Parathyroid adenoma (tissue), 2 donors: ENCODE measurements at regions not wholly inside any gene's neighbourhood (a gene's known extent, or its start where the extent isn't known, plus 50 kb on each side); places are given as distances from the start of the nearest gene placed in this dataset.

ENCODE experiments used
- H2AFZ ChIP-seq: fragments of 300-600 bp; sonication (generic); one replicate; pipeline ENCODE4 v1.7.0; 2017; ENCODE audit warnings: antibody characterized with exemption, mild to moderate bottlenecking
- H3K27ac ChIP-seq: fragments of 300-600 bp; sonication (generic); one replicate; pipeline ENCODE4 v1.7.0; 2017
- H3K27me3 ChIP-seq: fragments of 300-600 bp; sonication (generic); one replicate; pipeline ENCODE4 v1.7.0; 2017; ENCODE audit warnings: low read length; ENCODE audit not compliant: control insufficient read depth, insufficient read depth
- H3K36me3 ChIP-seq: fragments of 300-600 bp; sonication (generic); one replicate; pipeline ENCODE4 v1.7.0; 2017; ENCODE audit warnings: low read length; ENCODE audit not compliant: control insufficient read depth, insufficient read depth
- H3K4me1 ChIP-seq: fragments of 300-600 bp; sonication (generic); one replicate; pipeline ENCODE4 v1.7.0; 2017; ENCODE audit warnings: control low read depth
- H3K4me2 ChIP-seq: fragments of 300-600 bp; sonication (generic); one replicate; pipeline ENCODE4 v1.7.0; 2017; ENCODE audit warnings: low read length
- H3K4me3 ChIP-seq: fragments of 300-600 bp; sonication (generic); one replicate; pipeline ENCODE4 v1.7.0; 2017; ENCODE audit warnings: low read depth, low read length
- H3K79me2 ChIP-seq: fragments of 300-600 bp; sonication (generic); one replicate; pipeline ENCODE4 v1.7.0; 2017; ENCODE audit warnings: control low read depth
- H3K9ac ChIP-seq: fragments of 300-600 bp; sonication (generic); one replicate; pipeline ENCODE4 v1.7.0; 2017; ENCODE audit warnings: mild to moderate bottlenecking
- H3K9me3 ChIP-seq: fragments of 300-600 bp; sonication (generic); one replicate; pipeline ENCODE4 v1.7.0; 2017; ENCODE audit warnings: low read length; ENCODE audit not compliant: control insufficient read depth
- TF ChIP-seq, protein P1 (sequence below): fragments of 300-600 bp; sonication (generic); IDR thresholded peaks from one replicate; pipeline ENCODE4 v1.7.0; 2017; ENCODE audit warnings: antibody characterized with exemption, mild to moderate bottlenecking
- donor health status: primary hyperparathyroidism.

- no peaks in the 10 kb centered on the region for H3K4me1 ChIP-seq
Measured at GRCh38 chr13:106163426-106163825, 372.0 kb downstream of the EFNB2 start.

DNA sequence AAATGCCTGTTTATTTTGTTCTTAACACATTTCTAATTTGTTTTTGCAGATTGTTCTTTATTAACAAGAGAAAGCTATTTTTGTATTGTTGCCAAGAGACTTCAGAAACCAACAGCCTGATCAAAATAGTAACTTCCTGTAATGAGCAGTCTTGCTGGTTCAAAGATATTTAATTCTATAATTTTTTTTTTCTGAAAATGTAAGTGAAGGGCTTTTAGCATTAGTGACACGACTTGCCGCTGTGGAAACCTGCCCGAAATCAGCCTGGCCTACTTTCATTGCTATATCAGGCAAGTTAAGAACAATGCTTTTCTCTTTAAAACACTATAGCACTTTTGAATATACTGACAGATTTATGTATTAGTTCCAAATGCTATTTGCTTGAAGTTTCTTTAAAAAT, 374.3 kb downstream of the EFNB2 start:
- no peak overlapping the region for H3K9ac ChIP-seq
- H2AFZ ChIP-seq = no peak overlapping the region
- H3K27me3 ChIP-seq = no peaks in the 10 kb centered on the region
- no peaks in the 10 kb centered on the region for H3K79me2 ChIP-seq
- no peaks in the 10 kb centered on the region for H3K9me3 ChIP-seq
- TF ChIP-seq, protein P1, sequence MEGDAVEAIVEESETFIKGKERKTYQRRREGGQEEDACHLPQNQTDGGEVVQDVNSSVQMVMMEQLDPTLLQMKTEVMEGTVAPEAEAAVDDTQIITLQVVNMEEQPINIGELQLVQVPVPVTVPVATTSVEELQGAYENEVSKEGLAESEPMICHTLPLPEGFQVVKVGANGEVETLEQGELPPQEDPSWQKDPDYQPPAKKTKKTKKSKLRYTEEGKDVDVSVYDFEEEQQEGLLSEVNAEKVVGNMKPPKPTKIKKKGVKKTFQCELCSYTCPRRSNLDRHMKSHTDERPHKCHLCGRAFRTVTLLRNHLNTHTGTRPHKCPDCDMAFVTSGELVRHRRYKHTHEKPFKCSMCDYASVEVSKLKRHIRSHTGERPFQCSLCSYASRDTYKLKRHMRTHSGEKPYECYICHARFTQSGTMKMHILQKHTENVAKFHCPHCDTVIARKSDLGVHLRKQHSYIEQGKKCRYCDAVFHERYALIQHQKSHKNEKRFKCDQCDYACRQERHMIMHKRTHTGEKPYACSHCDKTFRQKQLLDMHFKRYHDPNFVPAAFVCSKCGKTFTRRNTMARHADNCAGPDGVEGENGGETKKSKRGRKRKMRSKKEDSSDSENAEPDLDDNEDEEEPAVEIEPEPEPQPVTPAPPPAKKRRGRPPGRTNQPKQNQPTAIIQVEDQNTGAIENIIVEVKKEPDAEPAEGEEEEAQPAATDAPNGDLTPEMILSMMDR = no peak
- no peak overlapping the region for H3K4me2 ChIP-seq
- H3K36me3 ChIP-seq = no peaks in the 10 kb centered on the region
- H3K4me1 ChIP-seq = no peaks in the 10 kb centered on the region
- no peak overlapping the region for H3K4me3 ChIP-seq
- H3K27ac ChIP-seq = no peak overlapping the region

More at GRCh38 chr13:106163426-106163825, 372.0 kb downstream of the EFNB2 start:
- TF ChIP-seq, protein P1 = no peak
- H3K36me3 ChIP-seq = no peaks in the 10 kb centered on the region
- H3K9ac ChIP-seq = no peak overlapping the region
- no peaks in the 10 kb centered on the region for H3K27me3 ChIP-seq
- no peak overlapping the region for H2AFZ ChIP-seq
- no peak overlapping the region for H3K4me3 ChIP-seq
- H3K79me2 ChIP-seq = no peaks in the 10 kb centered on the region
- no peaks in the 10 kb centered on the region for H3K9me3 ChIP-seq
- H3K4me2 ChIP-seq = no peak overlapping the region
- no peak overlapping the region for H3K27ac ChIP-seq

DNA sequence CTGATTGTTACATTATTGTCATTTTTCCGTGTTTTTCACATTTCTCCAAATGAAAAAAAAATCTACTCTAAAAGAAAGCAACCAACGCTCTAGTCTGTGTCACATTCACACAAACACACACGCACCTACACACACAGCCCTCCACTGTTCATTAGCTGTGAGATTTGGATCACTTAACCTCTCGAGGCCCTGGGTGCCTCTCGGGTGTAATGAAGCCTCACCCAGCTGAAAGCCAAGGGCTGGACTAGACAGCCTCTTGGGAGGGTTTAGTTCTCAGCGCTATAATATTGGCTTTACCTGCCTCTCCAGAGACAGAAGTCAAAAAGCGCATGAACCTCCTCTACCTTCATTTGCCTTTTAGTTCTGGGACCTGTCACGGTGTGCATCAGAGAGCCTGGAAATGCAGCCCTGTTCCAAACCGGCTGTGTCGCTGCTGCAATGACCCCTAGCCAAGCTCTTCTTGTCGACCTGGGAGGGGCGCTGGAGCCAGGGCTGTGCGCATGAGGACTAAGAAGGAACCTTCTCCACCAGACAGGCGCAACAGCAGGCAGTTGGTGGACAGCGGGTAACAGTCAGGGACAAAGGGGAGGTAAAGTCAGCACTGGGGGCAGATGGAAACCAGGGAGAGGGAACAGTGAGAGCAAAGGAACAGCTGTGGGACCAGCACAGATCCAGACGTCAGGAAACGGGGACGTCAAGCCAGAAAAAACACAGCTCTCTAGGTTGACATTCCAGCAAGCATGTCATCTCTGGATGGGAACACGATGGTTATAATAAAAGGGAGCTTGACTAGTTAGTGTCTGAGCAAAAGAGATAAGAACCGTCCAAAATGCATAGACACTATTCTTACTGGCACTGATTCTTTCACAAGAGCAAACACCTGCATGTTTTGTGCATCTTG, 375.9 kb downstream of the EFNB2 start:
- TF ChIP-seq, protein P1 = no peak
- no peaks in the 10 kb centered on the region for H3K79me2 ChIP-seq

GRCh38 chr13:106156468-106156867, 379.0 kb downstream of the EFNB2 start:
- Histone ChIP-seq H3K9me3 (no peaks in the 10 kb centered on the region), H3K36me3 (no peaks in the 10 kb centered on the region), H3K79me2 (no peaks in the 10 kb centered on the region), H3K27ac (no peak overlapping the region), H3K4me2 (no peak overlapping the region), H3K27me3 (no peaks in the 10 kb centered on the region), H2AFZ (no peak overlapping the region), H3K9ac (no peak overlapping the region), H3K4me1 (no peaks in the 10 kb centered on the region), H3K4me3 (no peak overlapping the region)
- TF ChIP-seq, protein P1 = no peak

More for the DNA sequence above, 375.9 kb downstream of the EFNB2 start:
- H3K4me1 ChIP-seq = no peaks in the 10 kb centered on the region
- H3K4me3 ChIP-seq = no peak overlapping the region
- H3K27me3 ChIP-seq = no peaks in the 10 kb centered on the region
- H3K9me3 ChIP-seq = no peaks in the 10 kb centered on the region
- H3K27ac ChIP-seq = no peak overlapping the region
- H3K9ac ChIP-seq = no peak overlapping the region
- H3K4me2 ChIP-seq = no peak overlapping the region
- H3K36me3 ChIP-seq = no peaks in the 10 kb centered on the region
- peak overlapping the region; percentile 51 for H2AFZ ChIP-seq
